Activated CD8-positive, alpha-beta memory T cell treated with anti-CD3 and anti-CD28 coated beads, Interleukin-2, amount 10 ng/mL, durations not matched to agents 7 days and 5 days (primary cell): ENCODE measurements at regions not wholly inside any gene's neighbourhood (a gene's known extent, or its start where the extent isn't known, plus 50 kb on each side); places are given as distances from the start of the nearest gene placed in this dataset.
"Not testable (repeated sequence)": the region's sequence is repeated elsewhere in the genome, so short reads cannot be mapped to it uniquely, and the experiment has no call there.

Experiments
- ATAC-seq: fragments of 150-1000 bp; cut with Tn5 transposase; one replicate; pipeline ENCODE4 v1.10.0; 2021; ENCODE audit warnings: moderate library complexity
- CTCF ChIA-PET: fragments of 350-600 bp; sonication (Branson Sonifier 250); formaldehyde crosslinking; loops from one replicate; lab custom pipeline; 2021; ENCODE audit warnings: antibody characterized with exemption; lab: Charles Lee
- DNase-seq: peaks from one replicate; pipeline ENCODE4 v3.0.0-alpha.2; 2020
- H3K27ac Mint-ChIP-seq: one replicate; pipeline ENCODE4 v1.8.0; 2021; ENCODE audit warnings: mild to moderate bottlenecking, mixed read lengths
- H3K27me3 Mint-ChIP-seq: one replicate; pipeline ENCODE4 v1.8.0; 2021; ENCODE audit warnings: mixed read lengths
- H3K36me3 Mint-ChIP-seq: one replicate; pipeline ENCODE4 v1.8.0; 2021; ENCODE audit warnings: mild to moderate bottlenecking, mixed read lengths
- H3K4me1 Mint-ChIP-seq: one replicate; pipeline ENCODE4 v1.8.0; 2021; ENCODE audit warnings: mixed read lengths
- H3K4me3 Mint-ChIP-seq: one replicate; pipeline ENCODE4 v1.8.0; 2021; ENCODE audit warnings: mild to moderate bottlenecking, moderate library complexity, mixed read lengths
- H3K9me3 Mint-ChIP-seq: one replicate; pipeline ENCODE4 v1.8.0; 2022; ENCODE audit warnings: low read depth, mixed read lengths

- Mint-ChIP-seq H3K27me3 (no peaks in the 10 kb centered on the region), H3K4me1 (peaks cover 6% of the 10 kb centered on the region), H3K4me3 (no peak overlapping the region), H3K9me3 (no peaks in the 10 kb centered on the region), H3K27ac (no peak overlapping the region), H3K36me3 (no peaks in the 10 kb centered on the region)
- no peak for DNase-seq
- CTCF ChIA-PET = interaction anchor here (0.6 kb wide), 1 partner anchor 457 kb away, joined by 3 read pairs; no protein-coding TSS in a partner anchor
- no peak for ATAC-seq
These were observed 50.7 kb upstream of the C12orf71 start for GRCh38 chr12:27133022-27133590.

DNA sequence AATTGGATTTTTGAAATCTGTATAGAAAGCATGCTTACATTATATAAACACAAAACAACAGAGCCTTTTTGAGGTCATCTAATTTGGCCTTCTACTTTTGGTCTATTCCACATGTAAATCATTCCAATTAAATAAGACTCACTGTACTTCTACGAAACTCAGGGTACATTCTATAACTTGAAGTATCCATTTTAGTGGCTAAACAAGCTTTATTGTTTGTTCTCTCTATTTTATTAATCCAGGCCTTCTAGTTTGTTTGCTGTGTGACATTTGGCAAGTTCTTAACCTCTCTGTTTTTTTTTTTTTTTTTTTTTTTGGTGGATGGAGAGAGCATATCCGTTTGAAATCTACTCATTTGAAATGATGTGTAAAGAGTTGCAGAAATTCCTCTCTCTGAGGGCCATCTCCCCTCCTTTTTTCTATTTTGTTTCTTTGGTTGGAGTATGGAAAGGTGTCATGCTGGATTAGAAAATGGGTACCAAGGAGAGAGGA, 58.1 kb upstream of the C12orf71 start:
- no peaks in the 10 kb centered on the region for H3K27me3 Mint-ChIP-seq
- DNase-seq (no peak), ATAC-seq (no peak)
- H3K9me3 Mint-ChIP-seq = no peaks in the 10 kb centered on the region
- CTCF ChIA-PET = no interaction called here
- H3K27ac Mint-ChIP-seq = no peak overlapping the region
- H3K4me1 Mint-ChIP-seq = peaks cover 17% of the 10 kb centered on the region
- H3K4me3 Mint-ChIP-seq = no peak overlapping the region
- H3K36me3 Mint-ChIP-seq = no peaks in the 10 kb centered on the region

GRCh38 chr12:27142101-27142721, 59.8 kb upstream of the C12orf71 start:
- Mint-ChIP-seq H3K36me3 (no peaks in the 10 kb centered on the region), H3K27me3 (no peaks in the 10 kb centered on the region), H3K4me3 (no peak overlapping the region), H3K9me3 (no peaks in the 10 kb centered on the region), H3K4me1 (peaks cover 24% of the 10 kb centered on the region), H3K27ac (no peak overlapping the region)
- DNase-seq (peak; percentile 58), ATAC-seq (peak; percentile 78)
- CTCF ChIA-PET = interaction anchor here (0.7 to 2.0 kb wide), 10 partner anchors 10 to 164 kb away, joined by 3 to 8 read pairs (median 3); partner anchors contain the start of gene MED21

DNA sequence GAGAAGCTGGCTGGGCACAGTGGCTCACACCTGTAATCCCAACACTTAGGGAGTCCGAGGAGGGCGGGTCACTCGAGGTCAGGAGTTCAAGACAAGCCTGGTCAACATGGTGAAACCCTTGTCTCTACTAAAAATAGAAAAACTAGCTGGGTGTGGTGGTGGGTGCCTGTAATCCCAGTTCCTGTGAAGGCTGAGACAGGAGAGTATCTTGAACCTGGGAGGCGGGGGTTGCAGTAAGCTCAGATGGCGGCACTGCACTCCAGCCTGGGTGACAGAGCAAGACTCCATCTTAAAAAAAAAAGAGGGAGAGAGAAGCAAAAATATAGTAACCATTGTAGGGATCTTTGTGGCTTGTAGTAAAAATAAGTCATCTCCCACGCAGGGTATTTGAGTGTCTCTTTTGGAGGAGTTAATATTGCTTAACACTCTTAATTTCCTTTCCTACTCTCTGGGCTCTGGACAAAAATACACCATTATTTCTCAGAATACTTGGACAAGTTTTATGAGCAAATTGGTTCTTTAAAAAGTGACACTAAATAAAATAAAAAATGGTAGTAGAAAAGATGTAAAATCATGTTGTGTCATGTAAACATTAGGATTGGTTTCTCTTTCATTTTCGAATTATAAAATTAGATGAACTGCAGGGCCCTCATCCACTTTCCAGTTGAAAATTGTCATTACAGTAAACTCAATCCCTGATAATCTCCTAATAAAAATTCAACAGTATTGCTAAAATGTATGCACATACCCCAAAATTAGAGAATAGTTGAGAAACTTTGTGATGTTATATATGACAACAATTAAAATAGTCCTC, 61.1 kb upstream of the C12orf71 start:
- no peaks in the 10 kb centered on the region for H3K9me3 Mint-ChIP-seq
- peak overlapping the region; percentile 26 for H3K4me3 Mint-ChIP-seq
- peaks cover 30% of the 10 kb centered on the region for H3K4me1 Mint-ChIP-seq
- H3K36me3 Mint-ChIP-seq = peaks cover 1% of the 10 kb centered on the region
- no peaks in the 10 kb centered on the region for H3K27me3 Mint-ChIP-seq
- DNase-seq (no peak), ATAC-seq (peak; percentile 40)
- CTCF ChIA-PET = interaction anchor here (1.1 to 2.0 kb wide), 3 partner anchors 18 to 163 kb away, joined by 3 to 8 read pairs (median 4); no protein-coding TSS in a partner anchor
- H3K27ac Mint-ChIP-seq = peak overlapping the region; percentile 80

DNA sequence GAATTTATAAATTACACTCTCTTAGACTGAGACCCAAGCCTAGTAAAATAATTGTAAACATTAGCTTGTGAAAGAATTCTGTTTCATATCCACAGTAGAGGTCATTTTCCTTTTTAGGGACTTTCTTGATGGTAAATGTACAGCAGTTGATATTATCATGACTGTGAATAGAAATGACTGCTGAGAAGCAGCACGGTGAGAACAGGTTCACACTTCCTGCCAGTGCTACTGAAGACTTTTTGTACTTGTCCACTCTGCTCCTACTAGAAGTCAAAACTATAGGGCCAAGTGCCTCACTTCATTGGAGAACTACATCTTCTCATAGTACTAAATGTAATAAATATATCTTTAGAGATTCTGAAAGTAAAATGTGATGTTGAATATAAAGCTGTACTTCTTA, 63.3 kb upstream of the C12orf71 start:
- peak; percentile 66 for ATAC-seq
- not testable (repeated sequence) for H3K4me3 Mint-ChIP-seq

DNA sequence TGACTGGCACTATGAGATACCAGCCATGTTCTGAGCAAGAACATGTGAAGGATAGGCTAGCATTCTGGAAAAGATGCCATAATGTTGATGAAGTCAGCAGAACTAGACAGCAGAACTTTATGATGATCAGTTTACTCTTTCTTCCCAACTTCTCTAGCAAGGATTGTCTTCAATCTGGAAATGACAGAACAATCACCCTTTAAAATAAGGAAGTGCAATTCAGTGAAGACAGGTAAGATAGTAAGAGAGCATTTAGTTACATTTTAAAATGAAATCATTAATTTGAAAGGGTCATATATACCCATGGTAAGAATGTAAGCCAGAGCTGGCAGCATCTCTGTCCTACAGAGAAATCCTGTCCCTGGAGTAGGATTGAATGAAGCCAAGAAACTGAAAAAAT, 66.0 kb upstream of the C12orf71 start:
- no peaks in the 10 kb centered on the region for H3K27me3 Mint-ChIP-seq
- H3K36me3 Mint-ChIP-seq = peaks cover 1% of the 10 kb centered on the region
- H3K4me1 Mint-ChIP-seq = peaks cover 47% of the 10 kb centered on the region
- H3K9me3 Mint-ChIP-seq = no peaks in the 10 kb centered on the region
- DNase-seq (no peak), ATAC-seq (no peak)
- CTCF ChIA-PET = no interaction called here
- H3K27ac Mint-ChIP-seq = no peak overlapping the region
- H3K4me3 Mint-ChIP-seq = no peak overlapping the region

More for the DNA sequence above, 63.3 kb upstream of the C12orf71 start:
- H3K27ac Mint-ChIP-seq, H3K36me3 Mint-ChIP-seq, H3K27me3 Mint-ChIP-seq, CTCF ChIA-PET, H3K9me3 Mint-ChIP-seq, DNase-seq: not testable (repeated sequence)
- H3K4me1 Mint-ChIP-seq = peaks cover 45% of the 10 kb centered on the region

GRCh38 chr12:27148791-27149190, 66.4 kb upstream of the C12orf71 start:
- CTCF ChIA-PET = no interaction called here
- no peak overlapping the region for H3K4me3 Mint-ChIP-seq
- H3K9me3 Mint-ChIP-seq = no peaks in the 10 kb centered on the region
- H3K36me3 Mint-ChIP-seq = peaks cover 1% of the 10 kb centered on the region
- H3K4me1 Mint-ChIP-seq = peaks cover 43% of the 10 kb centered on the region
- no peak for DNase-seq
- ATAC-seq = peak; percentile 61
- peak overlapping the region; percentile 61 for H3K27ac Mint-ChIP-seq
- H3K27me3 Mint-ChIP-seq = no peaks in the 10 kb centered on the region

- H3K4me3 Mint-ChIP-seq = no peak overlapping the region
- CTCF ChIA-PET = interaction anchor here (0.6 to 1.6 kb wide), 4 partner anchors 10 to 233 kb away, joined by 3 to 5 read pairs (median 3); no protein-coding TSS in a partner anchor
- no peak for DNase-seq
- peaks cover 1% of the 10 kb centered on the region for H3K36me3 Mint-ChIP-seq
- no peaks in the 10 kb centered on the region for H3K9me3 Mint-ChIP-seq
- peaks cover 30% of the 10 kb centered on the region for H3K4me1 Mint-ChIP-seq
- peaks cover 8% of the 10 kb centered on the region for H3K27me3 Mint-ChIP-seq
- no peak overlapping the region for H3K27ac Mint-ChIP-seq
- no peak for ATAC-seq
These were observed 69.1 kb upstream of the C12orf71 start for GRCh38 chr12:27151479-27151878.

DNA sequence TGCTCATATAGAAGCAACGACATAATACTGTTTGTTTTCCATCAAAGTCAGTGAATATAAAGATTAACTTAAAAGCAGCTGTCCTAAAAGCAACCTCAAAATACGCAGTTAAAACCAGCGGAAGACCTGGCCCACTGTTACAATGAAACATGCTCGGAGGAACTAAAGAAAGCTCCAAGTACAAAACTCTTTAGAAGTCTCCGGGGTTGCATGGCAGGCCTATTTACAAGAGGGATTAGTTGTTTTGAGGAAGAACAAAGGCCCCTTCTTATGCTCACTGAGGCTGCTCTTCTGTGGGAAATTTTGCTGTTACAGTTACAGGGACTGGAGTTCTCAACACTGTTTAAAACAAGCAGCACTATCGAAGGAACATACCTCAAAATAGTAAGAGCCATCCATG, 75.9 kb upstream of the C12orf71 start:
- CTCF ChIA-PET = no interaction called here

GRCh38 chr12:27161458-27162228, 79.3 kb upstream of the C12orf71 start:
- Mint-ChIP-seq H3K9me3 (no peaks in the 10 kb centered on the region), H3K4me3 (no peak overlapping the region), H3K36me3 (no peaks in the 10 kb centered on the region), H3K27me3 (no peaks in the 10 kb centered on the region), H3K4me1 (peaks cover 6% of the 10 kb centered on the region), H3K27ac (no peak overlapping the region)
- ATAC-seq = no peak
- CTCF ChIA-PET = interaction anchor here (0.8 to 1.2 kb wide), 2 partner anchors 19 to 145 kb away, joined by 3 to 4 read pairs; no protein-coding TSS in a partner anchor
- no peak for DNase-seq

More for the DNA sequence above, 75.9 kb upstream of the C12orf71 start:
- no peaks in the 10 kb centered on the region for H3K9me3 Mint-ChIP-seq
- no peak for DNase-seq
- no peaks in the 10 kb centered on the region for H3K36me3 Mint-ChIP-seq
- no peak overlapping the region for H3K27ac Mint-ChIP-seq
- ATAC-seq = no peak
- no peak overlapping the region for H3K4me3 Mint-ChIP-seq
- H3K4me1 Mint-ChIP-seq = no peaks in the 10 kb centered on the region
- peaks cover 8% of the 10 kb centered on the region for H3K27me3 Mint-ChIP-seq

- Mint-ChIP-seq H3K27me3 (no peaks in the 10 kb centered on the region), H3K9me3 (no peaks in the 10 kb centered on the region), H3K4me1 (peaks cover 6% of the 10 kb centered on the region), H3K36me3 (no peaks in the 10 kb centered on the region), H3K4me3 (no peak overlapping the region), H3K27ac (no peak overlapping the region)
- DNase-seq (no peak), ATAC-seq (no peak)
- CTCF ChIA-PET = interaction anchor here (0.8 to 1.2 kb wide), 2 partner anchors 19 to 144 kb away, joined by 3 to 4 read pairs; no protein-coding TSS in a partner anchor
These were observed 79.8 kb upstream of the C12orf71 start for GRCh38 chr12:27162229-27162537.

- Mint-ChIP-seq H3K9me3 (no peaks in the 10 kb centered on the region), H3K27me3 (no peaks in the 10 kb centered on the region), H3K27ac (no peak overlapping the region), H3K4me3 (no peak overlapping the region), H3K4me1 (peaks cover 6% of the 10 kb centered on the region), H3K36me3 (no peaks in the 10 kb centered on the region)
- CTCF ChIA-PET = no interaction called here
- DNase-seq = no peak
- ATAC-seq = no peak
These were observed 80.8 kb upstream of the C12orf71 start for GRCh38 chr12:27163048-27163715.
